AG09309 (cell line): ENCODE measurements at regions not wholly inside any gene's neighbourhood (a gene's known extent, or its start where the extent isn't known, plus 50 kb on each side); places are given as distances from the start of the nearest gene placed in this dataset.
"Not testable (repeated sequence)": the region's sequence is repeated elsewhere in the genome, so short reads cannot be mapped to it uniquely, and the experiment has no call there.

Experiments used
- DNase-seq: peaks from one replicate; pipeline ENCODE4 v3.0.0-alpha.2; 2010; ENCODE audit warnings: low read depth
- H3K4me3 ChIP-seq: 2 replicates; pipeline ENCODE4 v1.5.1; 2011; ENCODE audit warnings: mild to moderate bottlenecking, low read depth, low read length, moderate library complexity; ENCODE audit not compliant: control insufficient read depth
- TF ChIP-seq, protein P1 (sequence below): IDR thresholded peaks from 2 replicates; pipeline ENCODE4 v1.5.1; 2011; ENCODE audit warnings: mild to moderate bottlenecking, low read depth, low read length, inconsistent platforms; ENCODE audit not compliant: insufficient read depth, control insufficient read depth; ENCODE audit errors: missing control alignments

DNA sequence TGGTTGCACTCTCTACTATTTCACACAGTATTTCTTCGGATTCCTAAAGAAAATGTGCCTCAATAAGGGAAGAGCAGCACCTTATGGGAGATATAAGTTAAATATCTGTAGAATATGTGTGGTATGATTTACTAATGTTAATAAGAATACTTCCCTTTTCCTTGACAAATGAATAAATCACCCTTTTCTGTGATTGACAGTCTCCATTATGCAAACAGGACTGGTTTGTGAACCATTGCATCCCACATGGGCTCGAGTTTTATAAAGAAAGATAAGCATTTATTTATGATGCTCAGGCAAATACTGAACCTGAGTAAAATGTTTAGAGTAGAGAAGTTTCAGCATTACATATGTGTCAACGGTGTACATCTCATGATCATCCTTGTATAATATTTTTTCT, 587.7 kb upstream of the BRINP3 start:
- no peak for DNase-seq
- H3K4me3 ChIP-seq: no peak overlapping the region
- TF ChIP-seq, protein P1, sequence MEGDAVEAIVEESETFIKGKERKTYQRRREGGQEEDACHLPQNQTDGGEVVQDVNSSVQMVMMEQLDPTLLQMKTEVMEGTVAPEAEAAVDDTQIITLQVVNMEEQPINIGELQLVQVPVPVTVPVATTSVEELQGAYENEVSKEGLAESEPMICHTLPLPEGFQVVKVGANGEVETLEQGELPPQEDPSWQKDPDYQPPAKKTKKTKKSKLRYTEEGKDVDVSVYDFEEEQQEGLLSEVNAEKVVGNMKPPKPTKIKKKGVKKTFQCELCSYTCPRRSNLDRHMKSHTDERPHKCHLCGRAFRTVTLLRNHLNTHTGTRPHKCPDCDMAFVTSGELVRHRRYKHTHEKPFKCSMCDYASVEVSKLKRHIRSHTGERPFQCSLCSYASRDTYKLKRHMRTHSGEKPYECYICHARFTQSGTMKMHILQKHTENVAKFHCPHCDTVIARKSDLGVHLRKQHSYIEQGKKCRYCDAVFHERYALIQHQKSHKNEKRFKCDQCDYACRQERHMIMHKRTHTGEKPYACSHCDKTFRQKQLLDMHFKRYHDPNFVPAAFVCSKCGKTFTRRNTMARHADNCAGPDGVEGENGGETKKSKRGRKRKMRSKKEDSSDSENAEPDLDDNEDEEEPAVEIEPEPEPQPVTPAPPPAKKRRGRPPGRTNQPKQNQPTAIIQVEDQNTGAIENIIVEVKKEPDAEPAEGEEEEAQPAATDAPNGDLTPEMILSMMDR: no peak

DNA sequence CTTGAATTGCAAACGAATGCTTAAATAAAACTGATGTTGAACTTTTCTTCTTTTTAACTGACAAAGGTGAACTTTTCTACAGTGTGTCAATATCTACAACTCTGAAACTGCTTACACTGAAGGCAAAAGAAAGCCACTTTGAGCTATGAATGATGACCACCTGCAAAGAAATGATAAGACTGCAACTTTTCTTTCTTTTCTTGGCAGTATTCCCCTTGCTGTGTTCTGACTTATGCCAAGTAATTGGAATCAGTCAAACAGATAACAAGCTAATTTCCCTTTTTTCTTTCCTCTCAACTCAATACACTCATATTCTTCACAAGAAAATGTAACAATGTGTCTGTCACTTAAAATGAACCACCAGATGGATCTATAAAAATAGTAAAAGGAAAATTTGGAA, 588.1 kb upstream of the BRINP3 start:
- DNase-seq: no peak
- H3K4me3 ChIP-seq: no peak overlapping the region
- TF ChIP-seq, protein P1: no peak

DNA sequence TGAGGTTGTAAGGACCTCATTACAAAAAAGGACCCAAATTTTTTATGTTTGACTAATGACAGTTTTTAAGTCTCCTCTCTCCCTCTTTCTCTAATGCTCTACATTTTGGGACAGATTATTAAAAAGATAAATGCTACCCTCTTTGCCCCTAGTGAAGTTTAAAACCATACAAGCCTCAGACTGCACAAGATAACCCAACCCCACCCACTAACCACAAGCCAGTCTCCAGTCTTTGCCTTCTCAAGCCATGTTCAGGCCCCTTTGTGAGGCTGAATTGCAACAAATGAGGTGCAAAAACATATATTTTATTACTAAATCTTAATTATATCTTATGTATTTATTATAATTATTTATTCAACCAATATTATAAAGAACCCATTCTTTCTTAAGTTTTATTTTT, 597.2 kb upstream of the BRINP3 start:
- no peak for DNase-seq
- no peak overlapping the region for H3K4me3 ChIP-seq
- TF ChIP-seq, protein P1: no peak

DNA sequence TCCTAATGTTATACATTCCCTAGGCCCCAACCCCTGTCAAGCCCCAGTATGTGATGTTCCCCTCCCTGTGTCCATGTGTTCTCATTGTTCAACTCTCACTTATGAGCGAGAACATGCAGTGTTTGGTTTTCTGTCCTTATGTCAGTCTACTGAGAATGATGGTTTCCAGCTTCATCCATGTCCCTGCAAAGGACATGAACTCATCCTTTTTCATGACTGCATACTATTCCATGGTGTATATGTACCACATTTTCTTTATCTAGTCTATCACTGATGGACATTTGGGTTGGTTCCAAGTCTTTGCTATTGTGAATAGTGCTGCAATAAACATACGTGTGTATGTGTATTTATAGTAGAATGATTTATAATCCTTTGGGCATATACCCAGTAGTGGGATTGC, 605.4 kb upstream of the BRINP3 start:
- H3K4me3 ChIP-seq, DNase-seq: not testable (repeated sequence)

DNA sequence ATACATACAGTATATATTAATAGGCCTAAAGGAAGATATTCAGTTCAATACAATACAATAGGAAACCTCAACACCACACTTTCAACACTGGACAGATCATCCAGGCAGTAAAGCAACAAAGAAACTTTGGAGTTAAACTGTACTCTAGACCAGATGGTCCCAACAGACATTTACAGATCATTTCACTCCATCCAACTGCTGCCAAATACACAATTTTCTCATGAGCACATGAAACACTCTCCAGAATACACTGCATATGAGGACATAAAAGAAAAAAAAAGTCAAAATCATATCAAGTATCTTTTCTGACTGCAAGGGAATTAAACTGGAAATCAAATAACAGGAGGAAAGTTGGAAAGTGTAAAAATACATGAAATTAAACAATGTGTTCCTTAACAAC, 607.5 kb upstream of the BRINP3 start:
- no peak for DNase-seq
- TF ChIP-seq, protein P1: no peak
- no peak overlapping the region for H3K4me3 ChIP-seq

DNA sequence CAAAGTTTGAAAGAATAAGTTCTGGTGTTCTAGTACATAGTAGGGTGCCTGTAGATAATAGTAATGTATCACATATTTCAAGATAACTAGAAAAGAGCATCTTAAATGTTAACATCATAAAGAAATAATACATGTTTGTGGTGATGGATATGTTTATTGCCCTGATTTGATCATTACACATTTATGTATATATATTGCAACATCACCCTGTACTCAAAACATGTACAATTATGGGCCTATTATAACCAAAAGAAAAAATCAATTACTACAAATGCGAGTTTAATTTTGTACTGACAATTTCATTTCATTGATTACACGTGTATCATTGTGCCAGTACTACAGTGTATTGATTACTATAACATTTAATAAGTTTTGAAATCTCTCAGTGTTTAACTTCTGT, 609.2 kb upstream of the BRINP3 start:
- TF ChIP-seq, protein P1: no peak
- H3K4me3 ChIP-seq: no peak overlapping the region
- DNase-seq: no peak

DNA sequence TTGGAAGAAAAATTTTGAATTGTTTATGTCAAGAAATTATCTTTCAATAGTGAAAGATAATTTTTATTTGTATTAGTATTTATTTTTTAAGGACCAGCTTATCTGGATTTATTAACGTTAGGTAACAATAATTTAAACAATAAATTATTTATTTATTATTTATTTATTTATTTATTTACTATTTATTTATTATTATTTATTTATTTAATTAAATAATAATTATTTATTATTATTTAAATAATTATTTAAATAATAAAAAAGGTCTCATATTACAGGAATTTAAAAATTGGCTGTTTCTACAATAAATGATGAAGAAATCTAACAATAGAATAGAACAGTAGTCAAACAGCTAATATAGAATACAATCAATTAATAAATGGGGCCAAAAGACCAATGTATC, 618.7 kb upstream of the BRINP3 start:
- TF ChIP-seq, protein P1: no peak
- no peak overlapping the region for H3K4me3 ChIP-seq
- DNase-seq: no peak

DNA sequence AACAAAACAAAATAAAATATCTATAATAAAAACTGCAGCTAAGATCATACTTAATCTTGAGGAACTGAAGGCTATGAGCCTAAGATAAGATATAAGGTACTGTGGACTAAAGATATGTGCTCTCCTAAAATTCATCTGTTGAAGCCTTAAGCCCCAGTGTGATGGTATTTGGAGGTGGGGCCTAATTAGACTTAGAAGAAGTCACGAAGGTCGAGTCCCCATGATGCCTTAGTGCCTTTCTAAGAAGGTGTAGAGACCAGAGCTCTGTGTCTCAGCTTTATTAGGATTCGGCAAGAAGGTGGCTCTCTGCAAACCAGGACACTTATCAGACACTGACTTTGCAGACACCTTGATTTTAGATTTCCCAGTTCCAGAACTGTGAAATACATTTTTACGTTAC, 622.0 kb upstream of the BRINP3 start:
- TF ChIP-seq, protein P1: no peak
- no peak for DNase-seq
- H3K4me3 ChIP-seq: no peak overlapping the region
